ENCODE measurements at regions not wholly inside any gene's neighbourhood (a gene's known extent, or its start where the extent isn't known, plus 50 kb on each side); places are given as distances from the start of the nearest gene placed in this dataset.

- no peak for DNase-seq (ENCODE audit: low read depth)
- H3K4me3 ChIP-seq (ENCODE audit: low read depth, low read length): no peak overlapping the region
- TF ChIP-seq, protein P1, sequence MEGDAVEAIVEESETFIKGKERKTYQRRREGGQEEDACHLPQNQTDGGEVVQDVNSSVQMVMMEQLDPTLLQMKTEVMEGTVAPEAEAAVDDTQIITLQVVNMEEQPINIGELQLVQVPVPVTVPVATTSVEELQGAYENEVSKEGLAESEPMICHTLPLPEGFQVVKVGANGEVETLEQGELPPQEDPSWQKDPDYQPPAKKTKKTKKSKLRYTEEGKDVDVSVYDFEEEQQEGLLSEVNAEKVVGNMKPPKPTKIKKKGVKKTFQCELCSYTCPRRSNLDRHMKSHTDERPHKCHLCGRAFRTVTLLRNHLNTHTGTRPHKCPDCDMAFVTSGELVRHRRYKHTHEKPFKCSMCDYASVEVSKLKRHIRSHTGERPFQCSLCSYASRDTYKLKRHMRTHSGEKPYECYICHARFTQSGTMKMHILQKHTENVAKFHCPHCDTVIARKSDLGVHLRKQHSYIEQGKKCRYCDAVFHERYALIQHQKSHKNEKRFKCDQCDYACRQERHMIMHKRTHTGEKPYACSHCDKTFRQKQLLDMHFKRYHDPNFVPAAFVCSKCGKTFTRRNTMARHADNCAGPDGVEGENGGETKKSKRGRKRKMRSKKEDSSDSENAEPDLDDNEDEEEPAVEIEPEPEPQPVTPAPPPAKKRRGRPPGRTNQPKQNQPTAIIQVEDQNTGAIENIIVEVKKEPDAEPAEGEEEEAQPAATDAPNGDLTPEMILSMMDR (IDR thresholded peaks at IDR 0.05; ENCODE audit: low read depth, low read length, missing control alignments): no peak
These were observed 102.3 kb downstream of the EDN3 start for GRCh38 chr20:59402681-59403080.

DNA sequence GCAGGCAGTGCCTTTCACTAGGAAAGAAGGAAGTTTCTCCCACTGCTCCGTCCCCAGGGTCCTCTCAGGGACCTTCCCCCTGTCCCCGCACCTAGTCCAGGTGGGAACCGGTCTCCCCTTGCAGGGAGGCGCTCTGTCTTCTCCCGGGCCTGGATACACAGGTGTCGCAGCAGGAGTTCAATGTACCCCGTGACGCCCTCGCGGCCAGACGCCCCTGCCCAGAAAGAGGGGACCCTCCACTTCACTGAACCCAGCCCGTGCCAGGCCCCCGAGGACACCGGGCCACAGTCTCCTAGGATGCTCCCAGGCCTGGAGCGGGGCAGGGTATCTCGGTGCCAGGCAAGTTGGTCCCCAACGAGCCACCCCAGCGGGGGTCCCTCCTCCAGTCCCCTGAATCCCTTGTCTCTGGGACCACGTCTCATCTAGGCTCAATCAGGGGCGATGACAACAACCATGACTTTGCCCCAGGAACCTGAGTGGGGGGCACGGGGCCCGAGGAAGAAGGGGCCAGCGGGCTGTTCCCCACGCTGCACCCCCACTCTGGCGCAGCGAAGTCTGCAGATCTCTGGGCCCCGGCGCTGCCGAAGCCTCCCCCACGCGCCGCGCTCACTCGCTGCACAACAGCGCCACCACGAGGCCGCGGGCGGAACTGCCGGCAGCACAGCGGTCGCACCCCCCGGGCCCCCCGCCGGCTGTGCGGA is 103.0 kb downstream of the EDN3 start:
- TF ChIP-seq, protein P1 (IDR thresholded peaks at IDR 0.05; ENCODE audit: low read depth, low read length, missing control alignments): peak; percentile 88
- no peak for DNase-seq (ENCODE audit: low read depth)
- no peak overlapping the region for H3K4me3 ChIP-seq (ENCODE audit: low read depth, low read length)

- TF ChIP-seq, protein P1 (IDR thresholded peaks at IDR 0.05; ENCODE audit: low read depth, low read length, missing control alignments): no peak
- no peak for DNase-seq (ENCODE audit: low read depth)
- H3K4me3 ChIP-seq (ENCODE audit: low read depth, low read length): no peak overlapping the region
These were observed 103.5 kb downstream of the EDN3 start for GRCh38 chr20:59403962-59404314.

DNA sequence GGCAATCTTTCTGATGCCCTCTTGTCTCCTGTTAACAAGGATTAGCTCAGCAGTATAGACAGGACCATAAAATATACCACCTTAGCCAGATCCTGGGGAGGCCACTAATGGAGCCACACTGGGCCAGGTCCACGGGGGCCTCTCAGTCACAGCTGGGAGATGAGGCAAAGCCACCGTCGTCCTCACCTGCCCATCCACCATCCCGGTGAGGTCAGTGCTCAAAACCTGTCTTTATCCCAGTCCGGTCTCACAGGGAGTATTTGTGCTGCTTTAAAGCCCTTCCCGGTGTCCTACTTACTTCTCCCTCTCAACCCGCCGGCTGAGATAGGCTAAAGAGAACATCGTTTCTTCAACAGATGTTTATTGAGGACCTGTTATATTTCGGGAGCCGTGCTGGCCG is 104.3 kb downstream of the EDN3 start:
- TF ChIP-seq, protein P1 (IDR thresholded peaks at IDR 0.05; ENCODE audit: low read depth, low read length, missing control alignments): no peak
- no peak for DNase-seq (ENCODE audit: low read depth)
- H3K4me3 ChIP-seq (ENCODE audit: low read depth, low read length): no peak overlapping the region

DNA sequence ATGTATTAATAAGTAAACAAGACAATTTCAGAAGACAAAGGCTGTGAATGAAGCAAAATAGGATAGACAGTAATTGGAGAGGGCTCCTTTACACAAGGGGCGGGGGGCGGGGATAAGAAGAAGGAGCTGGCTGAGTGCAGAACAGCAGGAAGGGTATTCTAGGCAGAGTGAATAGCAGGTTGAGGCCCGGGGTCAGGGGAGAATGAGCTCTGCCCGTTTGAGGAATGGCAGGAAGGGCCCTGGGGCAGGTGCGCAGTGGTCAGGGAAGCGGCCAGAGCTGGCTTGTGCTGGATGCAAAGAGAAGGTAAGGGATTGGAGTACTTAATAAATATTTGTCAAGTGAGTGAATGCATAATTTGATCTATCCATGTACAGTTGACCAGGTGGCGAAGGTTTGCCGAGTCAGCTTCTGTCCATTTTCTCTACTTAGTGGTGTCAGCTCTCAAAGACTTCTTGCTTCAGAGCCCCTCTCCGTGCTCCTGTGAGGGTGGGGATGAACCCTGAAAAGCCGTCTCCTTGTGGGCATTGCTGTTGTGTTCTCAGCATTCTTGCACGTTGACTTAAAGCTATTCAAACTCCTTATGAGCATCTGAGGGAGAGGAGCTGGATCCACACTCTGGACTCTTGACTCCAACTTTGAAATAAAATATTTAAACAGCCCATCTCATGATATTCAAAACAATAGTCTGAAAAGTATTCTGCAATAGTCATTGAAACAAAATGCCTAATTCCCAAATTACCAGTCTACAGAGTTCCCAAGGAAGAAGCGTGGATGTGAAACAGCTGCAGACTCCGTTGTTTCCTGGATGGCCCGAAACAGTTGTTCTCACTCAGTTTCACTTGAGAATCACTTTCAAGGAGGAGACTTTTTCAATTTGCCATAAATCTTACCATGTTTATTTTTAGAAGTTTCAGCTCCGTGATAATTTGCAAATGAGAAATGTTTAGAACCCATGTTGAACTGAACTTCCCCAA is 105.1 kb downstream of the EDN3 start:
- TF ChIP-seq, protein P1 (IDR thresholded peaks at IDR 0.05; ENCODE audit: low read depth, low read length, missing control alignments): no peak
- no peak for DNase-seq (ENCODE audit: low read depth)
- no peak overlapping the region for H3K4me3 ChIP-seq (ENCODE audit: low read depth, low read length)

DNA sequence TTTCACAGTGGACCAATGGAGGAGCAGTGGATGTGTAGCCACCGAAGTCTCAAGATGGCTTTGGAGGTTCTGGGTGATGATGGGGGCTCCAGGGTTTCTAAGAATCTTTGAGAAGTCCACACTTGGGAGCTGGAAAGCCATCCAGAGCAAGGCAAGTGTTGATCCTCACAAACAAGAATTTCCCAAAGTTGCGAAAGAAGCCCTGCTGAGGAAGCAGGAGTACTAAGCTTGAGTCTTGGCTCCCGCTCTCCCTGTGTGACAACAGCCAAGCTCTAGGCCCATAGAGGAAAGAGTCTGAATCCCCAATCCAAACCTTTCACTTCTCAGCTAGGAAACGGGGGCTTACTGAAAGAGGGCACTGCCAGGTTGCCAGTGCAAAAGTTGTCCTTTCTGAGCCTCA is 106.0 kb downstream of the EDN3 start:
- no peak for DNase-seq (ENCODE audit: low read depth)
- TF ChIP-seq, protein P1 (IDR thresholded peaks at IDR 0.05; ENCODE audit: low read depth, low read length, missing control alignments): no peak
- no peak overlapping the region for H3K4me3 ChIP-seq (ENCODE audit: low read depth, low read length)
